AG04449 (cell line): ENCODE measurements at regions not wholly inside any gene's neighbourhood (a gene's known extent, or its start where the extent isn't known, plus 50 kb on each side); places are given as distances from the start of the nearest gene placed in this dataset.

ENCODE experiments used
- CTCF ChIA-PET: fragments of 350-600 bp; formaldehyde crosslinking; extraction: SDS; loops from one replicate; lab custom pipeline; 2021; ENCODE audit warnings: antibody characterized with exemption; lab: Yijun Ruan, JAX
- POLR2A ChIA-PET: fragments of 400-600, 350-600 bp; formaldehyde crosslinking; extraction: SDS; loops from one replicate; lab custom pipeline; 2020; ENCODE audit warnings: antibody characterized with exemption, inconsistent platforms; lab: Yijun Ruan, JAX
- DNase-seq: peaks from one replicate; pipeline ENCODE4 v3.0.0-alpha.2; 2010; ENCODE audit warnings: low read depth, low spot score
- H3K4me3 ChIP-seq: 2 replicates; pipeline ENCODE4 v1.5.1; 2011; ENCODE audit warnings: low read depth, mild to moderate bottlenecking, control low read depth, low read length
- CTCF ChIP-seq: IDR thresholded peaks from one replicate; pipeline ENCODE4 v1.5.1; 2011; ENCODE audit warnings: mild to moderate bottlenecking, moderate library complexity, low read length, control low read depth, inconsistent platforms; ENCODE audit not compliant: insufficient read depth; ENCODE audit errors: missing control alignments

GRCh38 chr12:107320033-107320928 lies 226.9 kb upstream of the CRY1 start:
- no peak for TF ChIP-seq CTCF
- no peak for DNase-seq
- POLR2A ChIA-PET, result no interaction called here
- CTCF ChIA-PET, result interaction anchor here (0.6 to 2.3 kb wide), 11 partner anchors 11 to 290 kb away, joined by 3 to 8 read pairs (median 3); no protein-coding TSS in a partner anchor
- H3K4me3 ChIP-seq, result peak overlapping the region; percentile 56

DNA sequence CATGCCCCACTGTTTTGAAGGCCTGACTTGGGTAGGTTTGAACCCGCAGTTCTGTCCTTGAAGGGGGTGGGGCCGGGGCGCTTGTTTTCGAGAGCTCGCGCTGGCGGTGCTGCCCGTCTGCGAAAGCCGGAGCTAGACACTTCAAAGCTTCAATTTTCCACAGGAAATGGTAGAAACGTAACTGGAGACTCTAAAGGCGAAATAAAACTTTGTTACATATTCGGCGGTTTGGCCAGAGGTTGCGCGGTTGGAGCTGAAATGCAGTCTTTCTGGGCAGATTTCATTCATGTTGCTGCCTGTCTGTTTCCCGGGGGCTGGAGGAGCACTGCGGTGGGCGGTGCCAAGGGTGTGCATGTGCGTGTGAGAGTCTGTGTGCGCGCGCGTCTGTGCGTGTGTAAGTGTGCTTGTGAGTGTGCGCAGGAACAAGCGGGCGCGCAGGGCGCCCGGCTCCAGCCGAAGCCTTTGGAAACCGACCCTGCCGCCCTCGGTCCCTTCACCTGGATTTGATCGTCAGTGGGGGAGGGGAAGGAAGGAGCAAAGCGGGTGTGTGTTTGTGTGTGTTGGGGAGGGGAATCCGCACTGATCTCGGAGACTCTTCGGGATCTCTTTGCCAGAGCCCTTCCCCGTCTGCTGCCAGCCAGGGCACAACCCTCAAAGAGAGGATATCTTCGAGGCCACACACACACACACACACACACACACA lies 227.7 kb upstream of the CRY1 start:
- peak overlapping the region; percentile 56 for H3K4me3 ChIP-seq
- CTCF ChIA-PET, result interaction anchor here (0.6 to 2.3 kb wide), 9 partner anchors 9 to 291 kb away, joined by 3 to 8 read pairs (median 4); no protein-coding TSS in a partner anchor
- no peak for DNase-seq
- POLR2A ChIA-PET, result no interaction called here
- TF ChIP-seq CTCF, result no peak

- no peak for TF ChIP-seq CTCF
- DNase-seq, result no peak
- POLR2A ChIA-PET, result no interaction called here
- no peak overlapping the region for H3K4me3 ChIP-seq
- CTCF ChIA-PET, result interaction anchor here (1.0 to 2.3 kb wide), 7 partner anchors 10 to 290 kb away, joined by 3 to 8 read pairs (median 4); no protein-coding TSS in a partner anchor
Observed at GRCh38 chr12:107322063-107322462, 228.7 kb upstream of the CRY1 start.

GRCh38 chr12:107325075-107325608 lies 231.8 kb upstream of the CRY1 start:
- no peak for TF ChIP-seq CTCF
- DNase-seq, result no peak
- POLR2A ChIA-PET, result no interaction called here
- no peak overlapping the region for H3K4me3 ChIP-seq
- CTCF ChIA-PET, result interaction anchor here (0.6 kb wide), 1 partner anchor 256 kb away, joined by 3 read pairs; no protein-coding TSS in a partner anchor

DNA sequence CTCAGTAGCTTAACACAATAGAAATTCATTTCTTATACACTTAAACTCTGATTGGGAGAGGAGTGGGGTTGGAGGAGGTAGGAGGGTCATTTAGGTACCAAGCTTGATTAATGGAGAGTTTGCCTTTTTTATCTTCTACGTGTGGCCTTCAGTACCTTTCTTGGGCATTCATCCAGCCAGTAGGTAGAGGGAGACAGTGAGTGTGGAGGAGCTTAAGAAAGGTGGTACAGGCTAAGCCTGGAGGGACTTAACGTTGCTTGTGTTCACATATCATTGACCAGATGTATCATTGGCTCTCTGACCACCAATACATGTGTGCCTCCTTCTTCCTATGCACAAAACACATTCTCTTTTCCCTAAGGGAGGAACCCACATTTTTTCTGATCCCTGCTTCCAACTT lies 232.9 kb upstream of the CRY1 start:
- POLR2A ChIA-PET, result no interaction called here
- DNase-seq, result no peak
- no peak overlapping the region for H3K4me3 ChIP-seq
- no peak for TF ChIP-seq CTCF
- CTCF ChIA-PET, result interaction anchor here (1.3 to 1.9 kb wide), 2 partner anchors 194 to 281 kb away, joined by 4 to 5 read pairs; no protein-coding TSS in a partner anchor
